Adrenal gland (tissue), 9 donors: ENCODE measurements at regions not wholly inside any gene's neighbourhood (a gene's known extent, or its start where the extent isn't known, plus 50 kb on each side); places are given as distances from the start of the nearest gene placed in this dataset.

Source experiments
- DNase-seq, 7 donors: peaks; one replicate each; pipeline ENCODE4 v3.0.0-alpha.2; 2019 to 2020
- H3K27ac ChIP-seq, 5 donors: fragments of 200-600 bp; sonication (generic) in 4 of 5; 1 replicate in 3 of 5; 2 replicates in 2 of 5; pipeline versions ENCODE4 v1.5.1 to v1.8.0; 2016 to 2020; ENCODE audit warnings: mild to moderate bottlenecking in 1 of 5
- H3K27me3 ChIP-seq: fragments of 200-600 bp; 2 replicates; pipeline ENCODE4 v1.8.0; 2021
- H3K36me3 ChIP-seq, 2 donors: fragments of 200-600 bp; replicated peaks in 1 of 2; 1 replicate in 1 of 2; 2 replicates in 1 of 2; pipeline versions ENCODE4 v1.5.1 to v1.8.0; 2018 to 2022
- H3K4me1 ChIP-seq, 2 donors: fragments of 200-600 bp; replicated peaks in 1 of 2; 1 replicate in 1 of 2; 2 replicates in 1 of 2; pipeline versions ENCODE4 v1.5.1 to v1.8.0; 2018 to 2021
- H3K4me3 ChIP-seq, 4 donors: fragments of 200-600 bp; sonication (generic) in 3 of 4; one replicate each; pipeline ENCODE4 v1.5.1; 2016 to 2018
- H3K9me3 ChIP-seq, 3 donors: fragments of 200-600 bp; sonication (generic) in 1 of 3; replicated peaks in 1 of 3; 1 replicate in 2 of 3; 2 replicates in 1 of 3; pipeline versions ENCODE4 v1.5.1 to v1.8.0; 2016 to 2021
- POLR2A ChIP-seq, 2 donors: fragments of 450-650 bp; IDR thresholded peaks; one replicate each; pipeline ENCODE4 v1.6.1; 2017; ENCODE audit warnings: antibody characterized with exemption in 2 of 2, mild to moderate bottlenecking in 2 of 2, moderate library complexity in 1 of 2
- WGBS, 4 donors: extraction: QIAGEN DNeasy Blood & Tissue Kit in 2 of 4; methylation state at CpG; one replicate each; pipeline versions ENCODE4 v1.1.5 to v1.1.7; 2013 to 2017; 5-methylcytosine and 5-hydroxymethylcytosine counted together
- intact Hi-C, 2 donors: fragments of 100-400 bp; cut with DNase I; formaldehyde crosslinking; loops; one replicate each; pipeline versions ENCODE4 v1.14.1 to v1.15.0; 2022 to 2023
- TF ChIP-seq, protein P1 (sequence below), 6 experiments: fragments of 450-650 bp in 4 of 6; fragments of 200-600 bp in 2 of 6; sonication (generic) in 1 of 6; IDR thresholded peaks; 1 replicate in 5 of 6; 2 replicates in 1 of 6; pipeline versions ENCODE4 v1.5.1 to v1.8.0; 2016 to 2021; ENCODE audit warnings: antibody characterized with exemption in 6 of 6, mild to moderate bottlenecking in 2 of 6, moderate library complexity in 1 of 6
- donor health status: healthy with polysubstance abuse.
- donor health status: Bipolar disorder and iron deficiency.
- donor health status: DM: yes; HTN: yes; CAD: no.
- donor health status: DM: no; HTN: no; CAD: no.
- donor health status: DM: no; HTN: no; CAD: no.

DNA sequence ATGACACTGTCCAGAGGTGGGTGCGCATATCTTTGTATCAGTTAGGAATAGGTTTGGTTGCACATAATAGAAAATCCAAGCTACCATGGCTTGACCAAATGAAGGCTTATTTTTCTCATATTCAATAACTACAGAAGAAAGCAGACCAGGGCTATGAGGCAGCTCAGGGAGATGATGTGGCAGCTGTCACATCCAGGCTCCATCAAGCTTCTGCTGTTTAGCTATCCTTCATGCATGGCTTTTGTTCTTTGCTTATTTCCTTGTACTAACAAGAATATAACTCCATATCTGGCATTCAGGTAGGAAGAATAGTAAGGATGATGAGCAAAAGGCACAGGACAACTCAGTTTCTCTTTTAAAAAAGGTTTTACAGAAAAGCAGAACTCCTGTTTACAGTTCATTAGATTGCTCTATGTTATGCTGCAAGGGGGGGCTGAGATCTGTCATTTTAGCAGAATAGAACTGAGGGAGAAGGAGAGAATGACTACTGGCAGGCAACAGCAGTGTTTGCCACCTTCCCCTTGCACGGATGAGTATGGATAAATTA lies 336.1 kb downstream of the MLLT3 start:
- Histone ChIP-seq H3K36me3 (no peaks in the 10 kb centered on the region), H3K27ac (no peak overlapping the region), H3K9me3 (no peaks in the 10 kb centered on the region), H3K27me3 (no peaks in the 10 kb centered on the region), H3K4me1 (no peaks in the 10 kb centered on the region), H3K4me3 (no peak overlapping the region)
- DNase-seq = no peak
- intact Hi-C loops = no loop called here
- 52 to 72% (median 65%) methylated on average over 2 of the region's 2 CpGs for WGBS, 4 donors
- TF ChIP-seq, protein P1, sequence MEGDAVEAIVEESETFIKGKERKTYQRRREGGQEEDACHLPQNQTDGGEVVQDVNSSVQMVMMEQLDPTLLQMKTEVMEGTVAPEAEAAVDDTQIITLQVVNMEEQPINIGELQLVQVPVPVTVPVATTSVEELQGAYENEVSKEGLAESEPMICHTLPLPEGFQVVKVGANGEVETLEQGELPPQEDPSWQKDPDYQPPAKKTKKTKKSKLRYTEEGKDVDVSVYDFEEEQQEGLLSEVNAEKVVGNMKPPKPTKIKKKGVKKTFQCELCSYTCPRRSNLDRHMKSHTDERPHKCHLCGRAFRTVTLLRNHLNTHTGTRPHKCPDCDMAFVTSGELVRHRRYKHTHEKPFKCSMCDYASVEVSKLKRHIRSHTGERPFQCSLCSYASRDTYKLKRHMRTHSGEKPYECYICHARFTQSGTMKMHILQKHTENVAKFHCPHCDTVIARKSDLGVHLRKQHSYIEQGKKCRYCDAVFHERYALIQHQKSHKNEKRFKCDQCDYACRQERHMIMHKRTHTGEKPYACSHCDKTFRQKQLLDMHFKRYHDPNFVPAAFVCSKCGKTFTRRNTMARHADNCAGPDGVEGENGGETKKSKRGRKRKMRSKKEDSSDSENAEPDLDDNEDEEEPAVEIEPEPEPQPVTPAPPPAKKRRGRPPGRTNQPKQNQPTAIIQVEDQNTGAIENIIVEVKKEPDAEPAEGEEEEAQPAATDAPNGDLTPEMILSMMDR (IDR thresholded peaks at IDR 0.05) = no peak
- TF ChIP-seq POLR2A (IDR thresholded peaks at IDR 0.05) = no peak

DNA sequence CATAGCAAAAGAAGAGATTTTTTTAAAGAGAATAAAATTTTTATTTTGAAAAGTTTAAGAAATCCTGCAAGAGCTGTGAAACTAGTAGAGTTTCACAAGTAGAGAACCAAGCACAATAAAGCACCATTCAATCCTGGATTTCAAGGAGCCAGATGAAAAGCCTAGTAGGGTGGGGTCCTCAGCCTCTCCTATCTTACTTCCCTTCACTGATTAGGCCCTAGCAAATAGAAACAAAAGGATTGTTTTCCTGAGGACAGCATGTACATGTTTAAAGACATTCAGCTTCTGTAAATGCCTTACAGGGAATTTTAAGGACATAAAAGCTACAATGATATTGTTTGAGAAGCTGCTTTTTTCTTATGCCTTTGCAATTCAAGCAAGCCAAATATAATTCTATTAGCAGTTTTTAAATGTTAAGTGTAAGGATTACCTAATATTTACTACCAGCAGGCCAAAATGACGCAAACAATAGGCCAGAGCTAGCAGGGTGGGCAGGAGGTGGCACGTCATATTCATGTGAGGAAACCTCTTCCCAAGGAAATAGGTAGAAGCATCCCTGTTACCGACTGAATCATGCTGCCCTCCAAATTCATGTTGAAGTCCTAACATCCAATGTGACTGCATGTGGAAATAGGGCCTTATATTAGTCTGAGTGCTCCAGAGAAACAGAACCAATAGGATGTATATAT lies 337.6 kb downstream of the MLLT3 start:
- TF ChIP-seq, protein P1 (IDR thresholded peaks at IDR 0.05) = no peak
- no peak for TF ChIP-seq POLR2A (IDR thresholded peaks at IDR 0.05)
- Histone ChIP-seq H3K27ac (no peak overlapping the region), H3K27me3 (no peaks in the 10 kb centered on the region), H3K4me1 (no peaks in the 10 kb centered on the region), H3K4me3 (no peak overlapping the region), H3K9me3 (no peaks in the 10 kb centered on the region), H3K36me3 (no peaks in the 10 kb centered on the region)
- no peak for DNase-seq
- WGBS, 4 donors = 58 to 80% (median 71%) methylated on average over 3 of the region's 3 CpGs
- intact Hi-C loops = no loop called here

DNA sequence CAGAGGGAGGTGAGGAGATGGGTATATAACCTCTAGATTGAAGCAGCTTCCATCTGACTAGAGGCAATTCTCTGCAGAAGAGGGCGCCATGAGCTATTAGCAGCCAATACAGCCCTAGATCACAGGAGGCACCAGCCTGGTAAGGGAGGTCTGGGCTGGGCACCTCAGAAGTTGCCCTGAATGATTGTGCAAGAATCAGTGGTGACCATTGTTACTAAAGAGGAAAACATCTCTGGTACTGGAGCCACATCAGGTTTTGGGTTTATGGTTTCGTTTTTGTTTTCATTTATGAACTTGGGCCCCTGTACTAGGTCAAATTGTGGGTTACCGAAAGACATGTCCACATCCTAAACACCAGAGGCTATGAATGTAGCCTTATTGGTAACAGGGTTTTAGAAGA lies 342.0 kb downstream of the MLLT3 start:
- H3K27ac ChIP-seq = no peak overlapping the region
- DNase-seq = no peak
- no peaks in the 10 kb centered on the region for H3K9me3 ChIP-seq
- no peaks in the 10 kb centered on the region for H3K4me1 ChIP-seq
- no peaks in the 10 kb centered on the region for H3K27me3 ChIP-seq
- WGBS, 4 donors = 82 to 91% (median 89%) methylated on average over 3 of the region's 3 CpGs
- H3K4me3 ChIP-seq = no peak overlapping the region
- TF ChIP-seq POLR2A (IDR thresholded peaks at IDR 0.05) = no peak
- TF ChIP-seq, protein P1 (IDR thresholded peaks at IDR 0.05) = no peak
- intact Hi-C loops = no loop called here
- no peaks in the 10 kb centered on the region for H3K36me3 ChIP-seq

DNA sequence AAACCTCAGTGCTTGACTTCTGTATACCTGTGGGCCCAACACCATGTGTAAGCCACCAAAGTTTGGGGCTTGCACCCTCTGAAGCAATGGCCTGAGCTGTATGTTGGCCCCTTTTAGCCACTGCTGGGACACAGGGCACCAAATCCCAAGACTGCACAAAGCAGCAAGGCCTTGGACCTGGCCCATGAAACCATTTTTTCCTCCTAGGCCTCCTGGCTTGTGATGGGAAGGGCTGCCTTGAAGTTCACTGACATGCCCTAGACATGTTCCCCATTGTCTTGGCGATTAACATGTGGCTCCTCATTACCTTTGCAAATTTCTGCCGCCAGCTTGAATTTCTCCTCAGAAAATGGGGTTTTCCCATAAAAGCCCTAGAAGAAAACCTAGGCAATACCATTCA lies 345.5 kb downstream of the MLLT3 start:
- Histone ChIP-seq H3K27ac (no peak overlapping the region), H3K9me3 (no peaks in the 10 kb centered on the region), H3K36me3 (no peaks in the 10 kb centered on the region), H3K4me1 (no peaks in the 10 kb centered on the region), H3K27me3 (no peaks in the 10 kb centered on the region), H3K4me3 (no peak overlapping the region)
- WGBS, 4 donors = 70 to 93% (median 89%) methylated on average over 2 of the region's 2 CpGs
- TF ChIP-seq, protein P1 (IDR thresholded peaks at IDR 0.05) = no peak
- TF ChIP-seq POLR2A (IDR thresholded peaks at IDR 0.05) = no peak
- no peak for DNase-seq
- intact Hi-C loops = no loop called here
